Stomach (tissue), 8 donors: ENCODE measurements at regions not wholly inside any gene's neighbourhood (a gene's known extent, or its start where the extent isn't known, plus 50 kb on each side); places are given as distances from the start of the nearest gene placed in this dataset.

Source experiments
- DNase-seq, 2 donors: peaks; one replicate each; pipeline versions ENCODE4 v3.0.0 to v3.0.0-alpha.2; 2013 to 2019
- H3K27ac ChIP-seq, 5 donors: fragments of 200-600 bp in 4 of 5; sonication (generic) in 4 of 5; one replicate each; pipeline ENCODE4 v1.5.1; 2013 to 2019; ENCODE audit warnings: mild to moderate bottlenecking in 1 of 5, moderate library complexity in 1 of 5
- H3K27me3 ChIP-seq, 3 donors: fragments of 200-600 bp; sonication (generic); one replicate each; pipeline ENCODE4 v1.5.1; 2017 to 2019; ENCODE audit warnings: mixed run types in 1 of 3
- H3K36me3 ChIP-seq, 4 donors: fragments of 200-600 bp; sonication (generic); 1 replicate in 3 of 4; 2 replicates in 1 of 4; pipeline ENCODE4 v1.5.1; 2016 to 2019
- H3K4me1 ChIP-seq, 4 donors: fragments of 200-600 bp; sonication (generic); one replicate each; pipeline ENCODE4 v1.5.1; 2016 to 2019
- H3K4me3 ChIP-seq, 4 donors: fragments of 200-600 bp; sonication (generic) in 3 of 4; one replicate each; pipeline ENCODE4 v1.5.1; 2016 to 2019; ENCODE audit warnings: mild to moderate bottlenecking in 1 of 4
- H3K9me3 ChIP-seq, 4 donors: fragments of 200-600 bp; sonication (generic); one replicate each; pipeline ENCODE4 v1.5.1; 2016 to 2019
- EP300 ChIP-seq: sonication (generic); formaldehyde crosslinking; IDR thresholded peaks from one replicate; pipeline ENCODE4 v1.6.1; 2017; ENCODE audit warnings: antibody characterized with exemption
- POLR2A ChIP-seq, 4 donors: fragments of 450-650 bp; IDR thresholded peaks; one replicate each; pipeline ENCODE4 v1.6.1; 2016; ENCODE audit warnings: antibody characterized with exemption in 4 of 4, control low read depth in 2 of 4, mild to moderate bottlenecking in 1 of 4, moderate library complexity in 1 of 4
- POLR2AphosphoS5 ChIP-seq, 3 donors: sonication (generic); formaldehyde crosslinking; IDR thresholded peaks; one replicate each; pipeline ENCODE4 v1.6.1; 2016; ENCODE audit warnings: antibody characterized with exemption in 3 of 3
- WGBS, 5 donors: extraction: QIAGEN DNeasy Blood & Tissue Kit in 3 of 5; methylation state at CpG; one replicate each; pipeline versions ENCODE4 v1.1.5 to v1.1.7; 2013 to 2018; 5-methylcytosine and 5-hydroxymethylcytosine counted together
- intact Hi-C: fragments of 100-400 bp; cut with DNase I; formaldehyde crosslinking; loops from one replicate; pipeline ENCODE4 v1.15.1; 2023; ENCODE audit warnings: low total_unique reads
- TF ChIP-seq, protein P1 (sequence below), 7 experiments: fragments of 450-650 bp in 4 of 7; fragments of 200-600 bp in 3 of 7; sonication (generic) in 3 of 7; IDR thresholded peaks; one replicate each; pipeline ENCODE4 v1.5.1; 2016 to 2019; ENCODE audit warnings: antibody characterized with exemption in 7 of 7, control low read depth in 2 of 7, mild to moderate bottlenecking in 1 of 7
- donor health status: healthy with polysubstance abuse.
- donor health status: Bipolar disorder and iron deficiency.
- donor health status: healthy.

DNA sequence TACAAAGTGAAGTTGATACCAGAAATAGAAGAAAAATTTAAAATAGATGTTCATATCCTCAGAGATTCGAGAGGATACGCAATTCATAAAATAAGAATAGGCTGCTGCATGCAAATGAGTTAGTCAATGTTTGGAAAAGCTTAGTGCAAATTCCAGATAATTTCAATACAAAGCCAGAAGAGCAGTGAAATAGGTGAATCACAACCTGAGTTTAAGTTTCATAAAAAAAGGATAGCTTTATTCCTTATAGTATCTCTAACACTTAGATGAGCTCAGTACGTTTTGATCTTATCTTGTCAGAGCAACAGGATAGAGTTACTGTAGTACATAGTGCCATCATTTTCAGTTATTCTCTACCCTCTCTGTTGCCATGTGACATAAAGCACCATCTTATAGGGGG is 653.4 kb upstream of the ZNF608 start:
- Histone ChIP-seq H3K36me3 (no peaks in the 10 kb centered on the region), H3K4me3 (no peak overlapping the region), H3K9me3 (no peaks in the 10 kb centered on the region), H3K4me1 (peaks cover 0 to 13% (median 0%) of the 10 kb centered on the region in 4 donors), H3K27ac (no peak overlapping the region), H3K27me3 (no peaks in the 10 kb centered on the region)
- no peak for DNase-seq
- no peak for TF ChIP-seq POLR2AphosphoS5 (IDR thresholded peaks at IDR 0.05)
- TF ChIP-seq, protein P1, sequence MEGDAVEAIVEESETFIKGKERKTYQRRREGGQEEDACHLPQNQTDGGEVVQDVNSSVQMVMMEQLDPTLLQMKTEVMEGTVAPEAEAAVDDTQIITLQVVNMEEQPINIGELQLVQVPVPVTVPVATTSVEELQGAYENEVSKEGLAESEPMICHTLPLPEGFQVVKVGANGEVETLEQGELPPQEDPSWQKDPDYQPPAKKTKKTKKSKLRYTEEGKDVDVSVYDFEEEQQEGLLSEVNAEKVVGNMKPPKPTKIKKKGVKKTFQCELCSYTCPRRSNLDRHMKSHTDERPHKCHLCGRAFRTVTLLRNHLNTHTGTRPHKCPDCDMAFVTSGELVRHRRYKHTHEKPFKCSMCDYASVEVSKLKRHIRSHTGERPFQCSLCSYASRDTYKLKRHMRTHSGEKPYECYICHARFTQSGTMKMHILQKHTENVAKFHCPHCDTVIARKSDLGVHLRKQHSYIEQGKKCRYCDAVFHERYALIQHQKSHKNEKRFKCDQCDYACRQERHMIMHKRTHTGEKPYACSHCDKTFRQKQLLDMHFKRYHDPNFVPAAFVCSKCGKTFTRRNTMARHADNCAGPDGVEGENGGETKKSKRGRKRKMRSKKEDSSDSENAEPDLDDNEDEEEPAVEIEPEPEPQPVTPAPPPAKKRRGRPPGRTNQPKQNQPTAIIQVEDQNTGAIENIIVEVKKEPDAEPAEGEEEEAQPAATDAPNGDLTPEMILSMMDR (IDR thresholded peaks at IDR 0.05), result no peak
- intact Hi-C loops, result no loop called here
- 58 to 79% (median 70%) methylated on average over 3 of the region's 3 CpGs for WGBS, 5 donors

DNA sequence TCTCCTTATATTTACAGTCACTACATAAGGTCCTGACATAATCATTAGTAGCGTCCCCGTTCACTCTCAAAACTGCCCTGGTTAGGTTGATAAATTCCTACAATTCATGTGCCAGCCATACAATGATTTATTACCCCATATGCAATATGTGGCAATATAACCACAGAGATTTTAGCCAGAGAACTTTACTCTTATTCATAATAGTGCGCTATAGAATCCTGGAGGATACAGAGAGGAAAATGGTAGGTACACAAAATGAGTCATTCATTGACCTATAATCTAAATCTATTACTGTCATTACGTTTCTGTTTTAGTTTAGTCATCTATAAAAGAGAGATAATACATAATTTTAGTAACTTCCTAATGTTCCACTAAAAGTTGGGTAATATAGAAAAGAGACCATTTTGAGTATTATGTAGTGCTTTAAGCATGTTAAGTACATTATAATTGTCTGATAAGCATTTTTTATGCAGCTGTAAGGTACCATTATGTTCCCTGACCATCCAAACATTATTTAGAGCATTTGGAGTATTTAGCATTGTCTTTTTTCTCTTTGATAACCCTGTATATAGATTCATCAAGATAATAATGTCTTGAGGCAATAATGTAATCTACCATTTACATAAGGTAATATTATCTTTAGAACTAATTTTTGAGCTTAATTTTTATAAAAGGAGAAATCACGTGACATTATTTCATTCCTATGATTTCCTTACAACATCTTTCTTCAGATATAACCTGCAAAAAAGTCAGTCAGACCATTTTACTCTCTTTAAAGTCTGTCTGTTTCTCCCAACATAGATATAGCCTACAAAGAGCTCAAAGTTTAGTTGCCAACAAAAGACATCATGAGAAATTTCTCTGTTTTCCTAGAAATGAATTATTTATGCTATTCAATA is 655.5 kb upstream of the ZNF608 start:
- WGBS, 5 donors, result 65 to 78% (median 74%) methylated on average over 5 of the region's 5 CpGs
- peaks cover 0 to 13% (median 0%) of the 10 kb centered on the region in 4 donors for H3K4me1 ChIP-seq
- H3K36me3 ChIP-seq, result no peaks in the 10 kb centered on the region
- TF ChIP-seq POLR2A (IDR thresholded peaks at IDR 0.05) (no peak), POLR2AphosphoS5 (IDR thresholded peaks at IDR 0.05) (no peak), EP300 (no peak)
- TF ChIP-seq, protein P1 (IDR thresholded peaks at IDR 0.05), result no peak
- peaks cover 0 to 10% (median 4%) of the 10 kb centered on the region in 4 donors for H3K9me3 ChIP-seq
- no peak for DNase-seq
- H3K4me3 ChIP-seq, result no peak overlapping the region
- no peaks in the 10 kb centered on the region for H3K27me3 ChIP-seq
- intact Hi-C loops, result no loop called here
- H3K27ac ChIP-seq, result no peak overlapping the region

DNA sequence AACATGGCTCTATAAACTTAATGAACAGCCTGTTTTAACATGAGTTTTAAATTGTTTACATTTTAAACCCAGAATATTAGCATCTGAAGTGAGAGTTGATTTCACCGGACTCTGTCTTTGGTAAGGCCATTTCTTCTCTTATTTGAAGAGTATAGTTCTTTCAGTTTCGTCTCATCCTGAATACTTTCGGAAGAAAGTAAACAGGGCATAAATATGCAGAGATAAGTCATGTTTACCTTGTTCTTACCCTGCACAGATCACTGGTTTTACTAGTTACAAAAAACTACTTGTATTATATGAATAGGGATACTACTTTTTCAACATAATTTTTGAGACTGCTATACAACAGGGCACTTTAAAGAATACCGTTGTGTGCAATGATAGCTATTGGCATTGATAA is 656.3 kb upstream of the ZNF608 start:
- WGBS, 5 donors, result 25 to 57% (median 42%) methylated on average over 4 of the region's 4 CpGs

DNA sequence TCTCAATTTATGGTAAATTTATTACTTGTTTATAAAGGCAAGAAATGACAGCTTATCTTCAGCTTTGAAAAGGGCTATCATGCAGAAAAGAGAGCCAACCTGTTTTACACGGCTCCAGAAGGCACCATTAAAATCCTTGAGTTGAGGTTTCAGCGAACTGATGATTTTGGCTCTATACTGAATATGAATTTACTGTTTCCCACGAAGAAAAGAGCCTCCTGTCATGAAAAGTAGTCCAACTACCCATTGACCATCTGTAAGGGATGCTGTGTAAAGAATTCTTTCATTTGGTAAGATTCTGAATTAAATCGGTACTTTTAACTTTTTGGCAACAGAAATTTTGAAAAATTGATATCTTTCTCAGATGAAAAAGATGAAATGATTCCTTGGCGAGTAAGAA is 657.6 kb upstream of the ZNF608 start:
- Histone ChIP-seq H3K4me1 (peaks cover 6 to 21% (median 10%) of the 10 kb centered on the region in 4 donors), H3K27ac (no peak overlapping the region), H3K36me3 (no peaks in the 10 kb centered on the region), H3K4me3 (no peak overlapping the region), H3K9me3 (peaks cover 0 to 10% (median 4%) of the 10 kb centered on the region in 4 donors), H3K27me3 (no peaks in the 10 kb centered on the region)
- intact Hi-C loops, result no loop called here
- TF ChIP-seq, protein P1 (IDR thresholded peaks at IDR 0.05), result no peak
- TF ChIP-seq POLR2AphosphoS5 (IDR thresholded peaks at IDR 0.05), result no peak
- TF ChIP-seq POLR2A (IDR thresholded peaks at IDR 0.05), result no peak
- no peak for TF ChIP-seq EP300
- 76 to 95% (median 84%) methylated on average over 5 of the region's 5 CpGs for WGBS, 5 donors
- no peak for DNase-seq

More for the DNA sequence above, 656.3 kb upstream of the ZNF608 start:
- intact Hi-C loops, result no loop called here
- Histone ChIP-seq H3K9me3 (peaks cover 0 to 10% (median 4%) of the 10 kb centered on the region in 4 donors), H3K27ac (no peak overlapping the region), H3K27me3 (no peaks in the 10 kb centered on the region), H3K36me3 (no peaks in the 10 kb centered on the region), H3K4me1 (peaks cover 0 to 13% (median 0%) of the 10 kb centered on the region in 4 donors), H3K4me3 (no peak overlapping the region)
- DNase-seq, result no peak
- TF ChIP-seq, protein P1 (IDR thresholded peaks at IDR 0.05), result no peak
- TF ChIP-seq EP300, result no peak
- no peak for TF ChIP-seq POLR2A (IDR thresholded peaks at IDR 0.05)
- TF ChIP-seq POLR2AphosphoS5 (IDR thresholded peaks at IDR 0.05), result no peak
